Right lobe of liver (tissue), 6 donors: ENCODE measurements at regions not wholly inside any gene's neighbourhood (a gene's known extent, or its start where the extent isn't known, plus 50 kb on each side); places are given as distances from the start of the nearest gene placed in this dataset.

ENCODE experiments used
- ATAC-seq, 4 donors: fragments of 200-7000 bp; cut with Tn5 transposase; one replicate each; pipeline ENCODE4 v1.9.1; 2020; ENCODE audit warnings: mild to moderate bottlenecking in 4 of 4, moderate library complexity in 4 of 4
- DNase-seq, 3 donors: peaks; one replicate each; pipeline ENCODE4 v3.0.0-alpha.2; 2020
- H3K27ac ChIP-seq, 3 donors: fragments of 200-600 bp; one replicate each; pipeline ENCODE4 v1.8.0; 2022
- H3K27me3 ChIP-seq, 2 donors: fragments of 200-600 bp; one replicate each; pipeline ENCODE4 v1.8.0; 2022
- H3K36me3 ChIP-seq, 4 donors: fragments of 200-600 bp; sonication (generic) in 1 of 4; one replicate each; pipeline versions ENCODE4 v1.5.1 to v1.8.0; 2017 to 2022; ENCODE audit warnings: control low read depth in 1 of 4
- H3K4me1 ChIP-seq, 4 donors: fragments of 200-600 bp; sonication (generic) in 1 of 4; one replicate each; pipeline versions ENCODE4 v1.5.1 to v1.8.0; 2017 to 2022; ENCODE audit warnings: control low read depth in 1 of 4
- H3K4me3 ChIP-seq, 3 donors: fragments of 200-600 bp; one replicate each; pipeline ENCODE4 v1.8.0; 2022
- H3K9me3 ChIP-seq, 4 donors: fragments of 200-600 bp; sonication (generic) in 1 of 4; one replicate each; pipeline versions ENCODE4 v1.5.1 to v1.8.0; 2017 to 2022; ENCODE audit warnings: control low read depth in 1 of 4
- POLR2A ChIP-seq: fragments of 450-650 bp; IDR thresholded peaks from one replicate; pipeline ENCODE4 v1.6.1; 2017; ENCODE audit warnings: antibody characterized with exemption, mild to moderate bottlenecking
- WGBS: methylation state at CpG from one replicate; pipeline ENCODE4 v1.1.6; 2018; ENCODE audit warnings: low coverage, low lambda C conversion rate; ENCODE audit not compliant: insufficient coverage; ENCODE audit errors: missing lambda C conversion rate; 5-methylcytosine and 5-hydroxymethylcytosine counted together
- intact Hi-C, 2 donors: fragments of 100-400 bp; cut with DNase I; formaldehyde crosslinking; loops; one replicate each; pipeline versions ENCODE4 v1.11.2 to v1.14.1; 2022
- TF ChIP-seq, protein P1 (sequence below), 4 donors: fragments of 200-600 bp in 3 of 4; fragments of 450-650 bp in 1 of 4; IDR thresholded peaks; one replicate each; pipeline versions ENCODE4 v1.5.1 to v1.8.0; 2016 to 2022; ENCODE audit warnings: antibody characterized with exemption in 4 of 4, mild to moderate bottlenecking in 2 of 4
- donor health status: DM: no; HTN: yes; CAD: no.
- donor health status: DM: no; HTN: no; CAD: no.
- donor health status: DM: no; HTN: no; CAD: no.
- donor health status: DM: no; HTN: yes; CAD: no.
- donor health status: DM: no; HTN: yes; CAD: no.

- no peaks in the 10 kb centered on the region for H3K4me1 ChIP-seq
- H3K27me3 ChIP-seq, result no peaks in the 10 kb centered on the region
- intact Hi-C loops, result loop anchor here (5.0 to 10.0 kb wide), 2 partner anchors 240 to 243 kb away; partner anchors contain the start of gene CDKAL1 (in 2 of the 2)
- peak; percentile 59 to 74 (median 60) for DNase-seq
- H3K9me3 ChIP-seq, result no peaks in the 10 kb centered on the region
- TF ChIP-seq POLR2A, result no peak
- TF ChIP-seq, protein P1, sequence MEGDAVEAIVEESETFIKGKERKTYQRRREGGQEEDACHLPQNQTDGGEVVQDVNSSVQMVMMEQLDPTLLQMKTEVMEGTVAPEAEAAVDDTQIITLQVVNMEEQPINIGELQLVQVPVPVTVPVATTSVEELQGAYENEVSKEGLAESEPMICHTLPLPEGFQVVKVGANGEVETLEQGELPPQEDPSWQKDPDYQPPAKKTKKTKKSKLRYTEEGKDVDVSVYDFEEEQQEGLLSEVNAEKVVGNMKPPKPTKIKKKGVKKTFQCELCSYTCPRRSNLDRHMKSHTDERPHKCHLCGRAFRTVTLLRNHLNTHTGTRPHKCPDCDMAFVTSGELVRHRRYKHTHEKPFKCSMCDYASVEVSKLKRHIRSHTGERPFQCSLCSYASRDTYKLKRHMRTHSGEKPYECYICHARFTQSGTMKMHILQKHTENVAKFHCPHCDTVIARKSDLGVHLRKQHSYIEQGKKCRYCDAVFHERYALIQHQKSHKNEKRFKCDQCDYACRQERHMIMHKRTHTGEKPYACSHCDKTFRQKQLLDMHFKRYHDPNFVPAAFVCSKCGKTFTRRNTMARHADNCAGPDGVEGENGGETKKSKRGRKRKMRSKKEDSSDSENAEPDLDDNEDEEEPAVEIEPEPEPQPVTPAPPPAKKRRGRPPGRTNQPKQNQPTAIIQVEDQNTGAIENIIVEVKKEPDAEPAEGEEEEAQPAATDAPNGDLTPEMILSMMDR (IDR thresholded peaks at IDR 0.05), result peak; percentile 86 to 96 (median 92)
- no peak overlapping the region for H3K4me3 ChIP-seq
- no peaks in the 10 kb centered on the region for H3K36me3 ChIP-seq
- WGBS, result 3% methylated on average over 8 of the region's 10 CpGs
- ATAC-seq, result peak; percentile 98 to 100 (median 99)
- H3K27ac ChIP-seq, result no peak overlapping the region
Observed at GRCh38 chr6:20291764-20292580, 79.7 kb upstream of the MBOAT1 start.

- no peak for TF ChIP-seq POLR2A
Observed at GRCh38 chr6:20292905-20293304, 80.6 kb upstream of the MBOAT1 start.

DNA sequence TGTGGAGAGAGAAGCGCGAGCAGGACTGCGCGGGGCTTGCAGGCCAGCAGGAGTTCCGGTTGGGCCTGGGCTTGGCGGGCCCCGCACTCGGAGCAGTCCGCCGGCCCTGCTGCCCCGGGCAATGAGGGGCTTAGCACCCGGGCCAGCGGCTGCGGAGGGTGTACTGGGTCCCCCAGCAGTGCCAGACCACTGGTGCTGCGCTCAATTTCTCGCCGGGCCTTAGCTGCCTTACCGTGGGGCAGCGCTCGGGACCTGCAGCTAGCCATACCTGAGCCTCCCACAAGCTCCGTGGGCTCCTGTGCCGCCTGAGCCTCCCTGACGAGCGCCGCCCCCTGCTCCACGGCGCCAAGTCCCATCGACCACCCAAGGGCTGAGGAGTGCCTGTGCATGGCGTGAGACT, 89.0 kb upstream of the MBOAT1 start:
- 75% methylated on average over 1 of the region's 29 CpGs for WGBS
- H3K27me3 ChIP-seq, result no peaks in the 10 kb centered on the region
- H3K4me1 ChIP-seq, result no peaks in the 10 kb centered on the region
- intact Hi-C loops, result no loop called here
- TF ChIP-seq, protein P1 (IDR thresholded peaks at IDR 0.05), result no peak
- no peak for TF ChIP-seq POLR2A
- no peak overlapping the region for H3K4me3 ChIP-seq
- ATAC-seq, result no peak
- H3K9me3 ChIP-seq, result no peaks in the 10 kb centered on the region
- H3K27ac ChIP-seq, result no peak overlapping the region
- no peak for DNase-seq
- no peaks in the 10 kb centered on the region for H3K36me3 ChIP-seq

More at GRCh38 chr6:20292905-20293304, 80.6 kb upstream of the MBOAT1 start:
- intact Hi-C loops, result loop anchor here (5.0 to 10.0 kb wide), 2 partner anchors 239 to 242 kb away; partner anchors contain the start of gene CDKAL1 (in 2 of the 2)
- Histone ChIP-seq H3K4me1 (no peaks in the 10 kb centered on the region), H3K27me3 (no peaks in the 10 kb centered on the region), H3K27ac (no peak overlapping the region), H3K9me3 (no peaks in the 10 kb centered on the region), H3K36me3 (no peaks in the 10 kb centered on the region), H3K4me3 (no peak overlapping the region)
- no peak for ATAC-seq
- DNase-seq, result no peak
- 100% methylated on average over 2 of the region's 2 CpGs for WGBS

GRCh38 chr6:20302168-20302567, 89.9 kb upstream of the MBOAT1 start:
- no peaks in the 10 kb centered on the region for H3K36me3 ChIP-seq
- TF ChIP-seq, protein P1 (IDR thresholded peaks at IDR 0.05), result no peak
- TF ChIP-seq POLR2A, result no peak
- H3K4me1 ChIP-seq, result no peaks in the 10 kb centered on the region
- no peaks in the 10 kb centered on the region for H3K27me3 ChIP-seq
- 42% methylated on average over 2 of the region's 3 CpGs for WGBS
- ATAC-seq (no peak), DNase-seq (no peak)
- H3K9me3 ChIP-seq, result no peaks in the 10 kb centered on the region
- intact Hi-C loops, result no loop called here
- H3K4me3 ChIP-seq, result no peak overlapping the region
- H3K27ac ChIP-seq, result no peak overlapping the region

GRCh38 chr6:20302702-20303251, 90.5 kb upstream of the MBOAT1 start:
- WGBS, result 34% methylated on average over 5 of the region's 5 CpGs
- DNase-seq, result no peak
- Histone ChIP-seq H3K27me3 (no peaks in the 10 kb centered on the region), H3K9me3 (no peaks in the 10 kb centered on the region), H3K4me3 (no peak overlapping the region), H3K36me3 (no peaks in the 10 kb centered on the region), H3K4me1 (no peaks in the 10 kb centered on the region), H3K27ac (no peak overlapping the region)
- ATAC-seq, result no peak
- TF ChIP-seq, protein P1 (IDR thresholded peaks at IDR 0.05), result no peak
- TF ChIP-seq POLR2A, result no peak
- intact Hi-C loops, result no loop called here
